ENCODE measurements at regions not wholly inside any gene's neighbourhood (a gene's known extent, or its start where the extent isn't known, plus 50 kb on each side); places are given as distances from the start of the nearest gene placed in this dataset.

DNA sequence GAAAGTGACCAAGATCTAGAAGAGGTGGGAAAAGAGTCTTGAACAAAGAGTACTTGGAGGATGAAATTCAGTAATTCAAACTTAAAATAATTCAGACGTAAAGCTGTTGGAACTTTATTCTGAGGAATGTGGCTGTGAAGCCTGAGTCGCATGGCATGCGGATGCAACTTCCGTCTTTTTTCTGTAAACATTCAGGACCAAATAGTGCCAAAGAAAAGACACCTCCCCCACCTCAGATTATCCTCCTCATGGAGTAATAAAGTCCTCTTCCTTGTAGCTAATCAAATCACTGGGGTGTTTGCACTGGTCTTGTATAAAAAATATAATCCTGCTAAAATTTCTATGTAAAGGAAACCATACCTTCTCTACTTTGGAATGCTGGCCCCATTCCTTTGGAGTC lies 790.4 kb downstream of the TSN start:
- no peak for TF ChIP-seq EZH2 (IDR thresholded peaks at IDR 0.05; ENCODE audit: insufficient read depth, low read length)
- TF ChIP-seq, protein P1, sequence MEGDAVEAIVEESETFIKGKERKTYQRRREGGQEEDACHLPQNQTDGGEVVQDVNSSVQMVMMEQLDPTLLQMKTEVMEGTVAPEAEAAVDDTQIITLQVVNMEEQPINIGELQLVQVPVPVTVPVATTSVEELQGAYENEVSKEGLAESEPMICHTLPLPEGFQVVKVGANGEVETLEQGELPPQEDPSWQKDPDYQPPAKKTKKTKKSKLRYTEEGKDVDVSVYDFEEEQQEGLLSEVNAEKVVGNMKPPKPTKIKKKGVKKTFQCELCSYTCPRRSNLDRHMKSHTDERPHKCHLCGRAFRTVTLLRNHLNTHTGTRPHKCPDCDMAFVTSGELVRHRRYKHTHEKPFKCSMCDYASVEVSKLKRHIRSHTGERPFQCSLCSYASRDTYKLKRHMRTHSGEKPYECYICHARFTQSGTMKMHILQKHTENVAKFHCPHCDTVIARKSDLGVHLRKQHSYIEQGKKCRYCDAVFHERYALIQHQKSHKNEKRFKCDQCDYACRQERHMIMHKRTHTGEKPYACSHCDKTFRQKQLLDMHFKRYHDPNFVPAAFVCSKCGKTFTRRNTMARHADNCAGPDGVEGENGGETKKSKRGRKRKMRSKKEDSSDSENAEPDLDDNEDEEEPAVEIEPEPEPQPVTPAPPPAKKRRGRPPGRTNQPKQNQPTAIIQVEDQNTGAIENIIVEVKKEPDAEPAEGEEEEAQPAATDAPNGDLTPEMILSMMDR (IDR thresholded peaks at IDR 0.05; ENCODE audit: insufficient read depth, low read depth, low read length): no peak
- no peak for FAIRE-seq
- H3K27ac Mint-ChIP-seq (ENCODE audit: unreplicated experiment): no peak overlapping the region

DNA sequence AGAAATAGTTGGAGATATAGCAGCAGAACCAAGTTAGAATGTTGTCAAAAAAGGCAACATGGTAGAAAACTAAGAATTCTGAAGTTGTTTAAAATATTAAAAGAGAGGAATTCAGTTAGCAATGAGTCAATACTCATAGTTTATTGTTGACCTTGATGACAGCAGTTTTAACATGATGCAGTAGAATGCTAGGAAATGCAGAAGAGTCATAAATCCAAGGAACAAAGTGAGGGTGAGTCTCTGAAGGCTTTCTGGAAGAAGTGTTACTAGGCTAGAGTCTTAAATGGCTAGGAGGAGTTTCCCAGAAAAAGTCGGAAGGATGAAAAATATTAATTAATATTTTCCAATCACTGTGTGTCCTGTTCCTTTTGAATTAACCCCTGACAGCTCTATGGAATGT lies 807.3 kb downstream of the TSN start:
- no peaks in the 10 kb centered on the region for H3K9me3 Mint-ChIP-seq (ENCODE audit: unreplicated experiment)
- Histone ChIP-seq H3K79me2 (ENCODE audit: insufficient read depth, low read length) (no peaks in the 10 kb centered on the region), H2AFZ (ENCODE audit: low read depth, low read length) (no peak overlapping the region), H3K4me3 (ENCODE audit: insufficient read depth, low read depth, low read length) (no peak overlapping the region), H3K9ac (ENCODE audit: low read length) (no peak overlapping the region), H3K27ac (ENCODE audit: low read depth, low read length) (no peak overlapping the region), H3K9me3 (ENCODE audit: insufficient read depth, low read depth, low read length) (peaks cover 2% of the 10 kb centered on the region), H3K27me3 (ENCODE audit: insufficient read depth, low read length) (no peaks in the 10 kb centered on the region), H3K4me2 (ENCODE audit: low read length) (no peak overlapping the region), H3K36me3 (ENCODE audit: insufficient read depth, low read length) (no peaks in the 10 kb centered on the region), H3K4me1 (ENCODE audit: insufficient read depth, low read length) (no peaks in the 10 kb centered on the region), H4K20me1 (ENCODE audit: insufficient read depth, low read length) (no peaks in the 10 kb centered on the region)
- TF ChIP-seq, protein P1 (IDR thresholded peaks at IDR 0.05; ENCODE audit: insufficient read depth, low read depth, low read length): no peak
- no peak for TF ChIP-seq EZH2 (IDR thresholded peaks at IDR 0.05; ENCODE audit: insufficient read depth, low read length)
- H3K27ac Mint-ChIP-seq (ENCODE audit: unreplicated experiment): no peak overlapping the region
- H3K27me3 Mint-ChIP-seq (ENCODE audit: low read depth, unreplicated experiment): no peaks in the 10 kb centered on the region
- no peak overlapping the region for H3K4me3 Mint-ChIP-seq (ENCODE audit: unreplicated experiment)
- DNase-seq (ENCODE audit: low read depth): no peak
- FAIRE-seq: no peak
- no peaks in the 10 kb centered on the region for H3K36me3 Mint-ChIP-seq (ENCODE audit: low read depth, unreplicated experiment)
- H3K4me1 Mint-ChIP-seq (ENCODE audit: low read depth, unreplicated experiment): no peaks in the 10 kb centered on the region

More for the DNA sequence above, 790.4 kb downstream of the TSN start:
- DNase-seq (ENCODE audit: low read depth): no peak
- no peak overlapping the region for H2AFZ ChIP-seq (ENCODE audit: low read depth, low read length)
- no peaks in the 10 kb centered on the region for H4K20me1 ChIP-seq (ENCODE audit: insufficient read depth, low read length)
- Mint-ChIP-seq H3K9me3 (ENCODE audit: unreplicated experiment) (peaks cover 5% of the 10 kb centered on the region), H3K4me1 (ENCODE audit: low read depth, unreplicated experiment) (no peaks in the 10 kb centered on the region), H3K27me3 (ENCODE audit: low read depth, unreplicated experiment) (no peaks in the 10 kb centered on the region), H3K4me3 (ENCODE audit: unreplicated experiment) (no peak overlapping the region), H3K36me3 (ENCODE audit: low read depth, unreplicated experiment) (no peaks in the 10 kb centered on the region)
- no peaks in the 10 kb centered on the region for H3K36me3 ChIP-seq (ENCODE audit: insufficient read depth, low read length)
- H3K4me2 ChIP-seq (ENCODE audit: low read length): no peak overlapping the region
- no peaks in the 10 kb centered on the region for H3K27me3 ChIP-seq (ENCODE audit: insufficient read depth, low read length)
- no peak overlapping the region for H3K27ac ChIP-seq (ENCODE audit: low read depth, low read length)
- H3K9ac ChIP-seq (ENCODE audit: low read length): no peak overlapping the region
- no peaks in the 10 kb centered on the region for H3K79me2 ChIP-seq (ENCODE audit: insufficient read depth, low read length)
- H3K4me1 ChIP-seq (ENCODE audit: insufficient read depth, low read length): no peaks in the 10 kb centered on the region
- H3K4me3 ChIP-seq (ENCODE audit: insufficient read depth, low read depth, low read length): no peak overlapping the region
- no peaks in the 10 kb centered on the region for H3K9me3 ChIP-seq (ENCODE audit: insufficient read depth, low read depth, low read length)

DNA sequence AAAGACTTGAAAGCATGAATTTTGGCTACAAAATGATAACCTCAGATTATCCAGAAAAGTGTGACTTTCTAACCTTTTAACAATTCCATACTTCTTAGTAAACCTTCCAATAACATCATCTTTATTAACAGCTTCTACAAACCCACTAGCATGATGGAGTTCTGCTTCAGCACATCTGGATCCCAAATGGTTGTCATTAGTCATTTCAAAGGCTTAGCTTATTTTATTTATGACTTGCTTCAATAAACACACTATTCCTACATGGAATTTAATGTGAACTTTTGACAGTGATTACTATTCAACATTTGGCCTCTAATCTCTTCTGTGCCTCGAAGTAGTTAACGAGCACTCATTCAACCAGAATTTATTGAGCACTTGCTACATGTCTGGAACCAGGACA lies 808.3 kb downstream of the TSN start:
- Histone ChIP-seq H4K20me1 (ENCODE audit: insufficient read depth, low read length) (no peaks in the 10 kb centered on the region), H3K4me1 (ENCODE audit: insufficient read depth, low read length) (no peaks in the 10 kb centered on the region), H3K79me2 (ENCODE audit: insufficient read depth, low read length) (no peaks in the 10 kb centered on the region), H3K4me3 (ENCODE audit: insufficient read depth, low read depth, low read length) (no peak overlapping the region), H3K4me2 (ENCODE audit: low read length) (no peak overlapping the region), H3K27me3 (ENCODE audit: insufficient read depth, low read length) (no peaks in the 10 kb centered on the region), H2AFZ (ENCODE audit: low read depth, low read length) (no peak overlapping the region), H3K9ac (ENCODE audit: low read length) (no peak overlapping the region), H3K27ac (ENCODE audit: low read depth, low read length) (no peak overlapping the region), H3K36me3 (ENCODE audit: insufficient read depth, low read length) (no peaks in the 10 kb centered on the region), H3K9me3 (ENCODE audit: insufficient read depth, low read depth, low read length) (peaks cover 2% of the 10 kb centered on the region)
- Mint-ChIP-seq H3K27me3 (ENCODE audit: low read depth, unreplicated experiment) (no peaks in the 10 kb centered on the region), H3K4me3 (ENCODE audit: unreplicated experiment) (no peak overlapping the region), H3K36me3 (ENCODE audit: low read depth, unreplicated experiment) (no peaks in the 10 kb centered on the region), H3K4me1 (ENCODE audit: low read depth, unreplicated experiment) (no peaks in the 10 kb centered on the region), H3K9me3 (ENCODE audit: unreplicated experiment) (no peaks in the 10 kb centered on the region), H3K27ac (ENCODE audit: unreplicated experiment) (no peak overlapping the region)
- DNase-seq (ENCODE audit: low read depth) (no peak), FAIRE-seq (no peak)
- no peak for TF ChIP-seq EZH2 (IDR thresholded peaks at IDR 0.05; ENCODE audit: insufficient read depth, low read length)
- TF ChIP-seq, protein P1 (IDR thresholded peaks at IDR 0.05; ENCODE audit: insufficient read depth, low read depth, low read length): no peak
